ENCODE measurements at regions not wholly inside any gene's neighbourhood (a gene's known extent, or its start where the extent isn't known, plus 50 kb on each side); places are given as distances from the start of the nearest gene placed in this dataset.
A peak's percentile ranks its signal among the peaks of the same experiment; 100 is the strongest.

DNA sequence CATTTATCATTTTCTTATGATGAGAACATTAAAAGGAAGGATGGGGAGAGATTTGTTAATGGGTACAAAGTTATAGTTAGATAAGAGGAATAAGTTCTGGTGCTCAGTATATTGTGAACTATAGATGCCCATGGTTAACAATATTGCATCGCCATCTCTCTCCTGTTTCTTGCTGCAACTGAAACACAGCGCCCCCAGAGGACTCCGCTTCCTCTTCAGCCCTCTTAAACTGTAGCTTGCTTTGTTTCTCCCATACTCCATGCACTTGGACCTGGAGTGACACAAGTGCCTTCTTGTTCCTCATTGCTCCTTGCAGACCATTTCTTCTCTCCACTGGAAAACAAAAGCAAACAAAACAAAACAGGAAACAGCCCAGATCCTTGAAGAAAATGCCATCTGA is 70.1 kb upstream of the NTPCR start:
- no peak for TF ChIP-seq TCF12 (IDR thresholded peaks at IDR 0.05; ENCODE audit: low read depth)
- peak; percentile 20; the same call in 1 of the 2 replicates for TF ChIP-seq RAD21 (IDR thresholded peaks at IDR 0.05; ENCODE audit: low read depth)
- TF ChIP-seq YY1 (IDR thresholded peaks at IDR 0.05; ENCODE audit: low read depth): no peak
- TF ChIP-seq EP300 (IDR thresholded peaks at IDR 0.05; ENCODE audit: borderline replicate concordance): no peak
- TF ChIP-seq TAF1 (IDR thresholded peaks at IDR 0.05; ENCODE audit: low read depth): no peak
- TF ChIP-seq TEAD4 (IDR thresholded peaks at IDR 0.05): no peak
- TF ChIP-seq CEBPB (IDR thresholded peaks at IDR 0.05): no peak
- TF ChIP-seq NFIC (IDR thresholded peaks at IDR 0.05): no peak
- TF ChIP-seq CREB1 (IDR thresholded peaks at IDR 0.05; ENCODE audit: low read depth): no peak
